ENCODE measurements at regions not wholly inside any gene's neighbourhood (a gene's known extent, or its start where the extent isn't known, plus 50 kb on each side); places are given as distances from the start of the nearest gene placed in this dataset.
"Not testable (repeated sequence)": the region's sequence is repeated elsewhere in the genome, so short reads cannot be mapped to it uniquely, and the experiment has no call there.

DNA sequence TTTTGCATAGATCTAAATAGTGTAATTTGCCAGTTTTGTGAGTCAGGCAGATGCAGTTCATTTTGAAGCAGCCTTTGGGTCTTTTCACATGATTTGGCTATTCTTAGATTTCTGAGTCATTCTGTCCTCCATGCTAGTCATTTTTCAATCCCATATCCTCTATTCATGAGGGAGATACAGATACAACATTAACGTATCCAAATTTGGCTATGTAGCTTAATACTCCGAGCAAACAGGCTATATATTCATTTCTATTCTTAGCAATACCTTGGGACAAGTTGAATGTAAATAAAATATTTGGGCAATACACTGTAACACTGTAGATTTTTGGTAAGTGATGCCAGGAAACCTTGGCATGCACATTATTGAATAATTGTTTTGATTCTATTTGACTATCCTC is 270.7 kb upstream of the PDE3A start:
- no peak for DNase-seq

DNA sequence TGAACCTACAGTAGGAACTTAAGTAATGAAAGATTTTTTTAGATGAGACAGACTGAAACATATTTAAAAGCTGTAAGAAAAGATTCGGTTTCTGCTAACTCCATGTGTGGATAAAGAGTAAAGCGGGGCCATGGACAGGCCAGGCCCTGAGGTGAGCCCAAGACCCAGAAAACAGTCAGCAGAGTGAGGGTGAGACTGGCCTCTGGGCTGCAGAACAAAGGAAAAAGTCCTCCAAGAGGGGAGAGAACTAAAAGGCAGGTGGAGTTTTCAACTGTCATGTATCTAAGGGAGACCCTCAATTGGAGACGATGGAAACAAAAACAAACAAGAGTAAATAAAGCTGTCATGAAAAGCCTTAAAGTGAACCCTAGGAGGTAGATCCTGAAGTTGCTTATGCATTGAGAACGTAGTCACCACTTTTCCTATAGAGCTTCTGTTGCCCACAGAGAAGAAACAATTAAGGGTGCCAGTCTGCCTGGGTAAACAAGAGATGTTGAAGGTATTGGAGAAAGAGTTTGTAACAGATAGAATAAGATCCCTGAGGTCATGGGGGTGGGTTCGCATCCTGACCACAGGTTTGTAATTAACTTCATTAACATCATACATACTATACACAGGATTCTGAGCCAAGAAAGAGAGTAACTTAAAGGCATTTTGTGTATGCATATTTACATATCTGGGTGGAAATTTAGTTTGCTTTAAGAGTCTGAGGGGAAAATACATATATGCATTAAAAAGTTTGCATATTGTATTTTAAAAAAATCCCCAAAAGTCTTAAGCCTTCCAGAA is 268.7 kb upstream of the PDE3A start:
- no peak for DNase-seq

DNA sequence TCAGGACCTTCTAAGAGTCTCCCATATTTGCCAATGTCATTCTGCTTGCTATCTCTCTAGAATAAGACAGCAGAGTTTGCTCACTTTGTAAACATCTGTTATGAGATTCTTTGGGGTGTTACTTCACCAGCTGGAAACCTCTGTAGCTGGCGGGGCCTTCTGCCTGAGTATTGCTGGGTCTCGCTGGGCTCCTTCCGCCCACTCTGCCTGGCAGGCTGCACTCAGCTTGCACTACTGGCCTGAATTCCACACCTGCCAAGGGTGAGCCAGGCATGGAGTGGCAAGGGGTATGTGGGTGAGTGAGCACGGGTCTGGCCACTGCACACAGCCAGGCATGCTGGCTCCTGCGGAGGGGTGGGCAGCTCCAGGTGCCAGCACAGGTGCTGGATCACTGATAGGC is 267.3 kb upstream of the PDE3A start:
- DNase-seq: no peak

DNA sequence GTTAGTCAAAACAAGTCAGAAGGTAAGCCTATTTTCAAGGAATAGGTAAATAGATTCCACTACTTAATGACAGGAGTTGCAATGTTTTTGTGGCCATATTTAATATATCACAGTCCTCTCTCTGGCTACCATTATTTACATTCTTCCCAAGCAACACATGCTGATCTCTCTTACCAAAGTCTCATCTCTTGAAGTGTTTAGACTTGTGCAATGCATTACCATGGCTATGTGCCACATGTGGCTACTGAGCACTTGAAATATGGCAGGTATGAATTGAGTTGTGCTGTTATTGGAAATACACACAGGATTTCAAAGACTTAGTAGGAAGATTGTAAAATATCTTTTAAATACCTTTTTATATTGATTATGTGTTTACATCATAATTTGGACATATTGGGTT is 262.4 kb upstream of the PDE3A start:
- DNase-seq: no peak

DNA sequence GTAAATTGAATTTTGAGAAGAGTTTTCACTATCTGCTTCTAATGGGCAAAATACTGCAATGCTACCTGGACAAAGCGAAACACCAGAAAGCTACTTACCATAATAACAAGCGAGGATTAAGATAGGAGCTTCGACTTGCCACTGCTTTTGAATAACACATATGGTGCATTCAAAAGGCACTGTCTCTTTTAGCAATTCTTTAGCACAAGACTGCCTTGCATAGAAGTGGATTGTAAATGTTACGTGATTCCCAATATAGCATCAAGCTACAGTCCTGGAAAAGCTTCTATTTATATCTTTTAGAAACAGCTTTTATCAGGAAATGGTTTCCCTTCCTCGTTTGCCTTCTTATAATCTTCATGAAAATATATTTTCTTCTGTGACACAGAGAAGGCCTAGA is 258.7 kb upstream of the PDE3A start:
- DNase-seq: no peak

DNA sequence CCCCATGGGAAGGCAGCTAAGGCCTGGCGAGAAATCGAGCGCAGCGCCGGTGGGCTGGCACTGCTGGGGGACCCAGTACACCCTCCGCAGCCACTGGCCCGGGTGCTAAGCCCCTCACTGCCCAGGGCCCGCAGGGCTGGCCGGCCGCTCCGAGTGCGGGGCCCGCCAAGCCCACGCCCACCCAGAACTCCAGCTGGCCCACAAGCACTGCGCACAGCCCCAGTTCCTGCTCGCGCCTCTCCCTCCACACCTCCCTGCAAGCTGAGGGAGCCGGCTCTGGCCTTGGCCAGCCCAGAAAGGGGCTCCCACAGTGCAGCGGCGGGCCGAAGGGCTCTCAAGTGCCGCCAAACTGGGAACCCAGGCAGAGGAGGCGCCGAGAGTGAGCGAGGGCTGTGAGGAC is 253.0 kb upstream of the PDE3A start:
- not testable (repeated sequence) for DNase-seq

DNA sequence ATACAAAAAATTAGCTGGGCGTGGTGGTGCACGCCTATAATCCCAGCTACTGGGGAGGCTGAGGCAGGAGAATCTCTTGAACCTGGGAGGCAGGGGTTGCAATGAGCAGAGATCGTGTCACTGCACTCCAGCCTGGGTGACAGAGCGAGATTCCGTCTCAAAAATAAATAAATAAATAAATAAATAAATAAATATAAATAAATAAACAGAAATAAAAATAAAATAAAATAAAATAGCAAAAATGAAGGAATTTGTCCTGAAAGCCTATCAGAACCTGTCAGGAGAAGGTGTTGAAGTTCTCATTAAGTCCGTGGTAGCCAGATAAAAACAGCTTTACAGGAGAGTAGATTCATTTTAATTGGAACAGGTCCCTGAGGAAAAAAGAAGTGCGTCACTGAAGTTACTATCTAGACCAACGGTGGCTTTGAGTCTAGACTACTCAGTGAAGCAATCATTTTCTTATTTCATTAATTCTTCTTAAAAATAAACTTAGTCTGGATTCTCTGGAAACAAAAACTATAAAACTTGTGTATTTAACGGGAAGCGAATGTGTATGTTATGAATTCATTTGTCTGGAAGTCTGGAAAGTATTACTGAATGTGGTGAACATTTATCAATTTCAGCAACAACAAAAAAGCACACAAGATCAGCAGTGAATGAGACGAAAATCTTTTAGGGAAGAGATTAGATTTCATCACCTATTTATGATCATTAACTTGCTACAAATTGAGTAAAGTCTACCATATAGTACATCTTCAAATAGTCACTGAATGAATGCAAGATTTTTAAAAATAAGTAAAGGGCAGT is 248.5 kb upstream of the PDE3A start:
- DNase-seq: no peak

DNA sequence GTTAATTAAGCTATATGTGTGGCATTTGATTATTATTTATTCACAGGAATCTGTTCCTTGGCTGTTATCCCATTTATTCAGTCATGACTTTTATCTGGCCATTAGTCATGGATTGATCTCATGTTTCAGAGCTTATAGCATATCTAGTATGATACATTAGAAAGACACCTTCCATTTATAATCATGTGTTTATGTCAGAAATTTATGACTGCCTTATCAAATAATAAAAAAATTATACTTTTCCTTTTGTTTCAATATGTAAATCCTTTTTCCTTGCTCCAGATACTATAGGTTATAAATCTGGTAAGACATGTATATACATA is 248.0 kb upstream of the PDE3A start:
- DNase-seq: no peak

DNA sequence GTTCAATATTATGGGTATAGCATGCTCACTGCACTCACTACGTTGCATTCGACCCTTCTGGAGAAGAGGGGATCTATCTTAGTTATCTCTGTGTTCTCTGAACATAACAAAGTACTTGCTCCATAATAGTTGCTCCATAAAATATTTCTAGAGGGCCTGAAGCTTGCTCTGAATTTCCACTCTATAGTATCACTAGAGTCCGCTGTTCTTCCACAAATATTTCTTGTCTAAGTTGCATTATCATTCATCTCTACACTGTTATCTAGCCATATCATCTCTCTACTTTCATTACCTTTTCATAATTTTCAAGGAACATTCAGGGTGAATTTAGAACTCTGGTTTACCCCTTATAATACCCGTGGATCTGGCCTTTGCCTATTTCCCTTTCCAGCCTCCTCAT is 246.1 kb upstream of the PDE3A start:
- no peak for DNase-seq

DNA sequence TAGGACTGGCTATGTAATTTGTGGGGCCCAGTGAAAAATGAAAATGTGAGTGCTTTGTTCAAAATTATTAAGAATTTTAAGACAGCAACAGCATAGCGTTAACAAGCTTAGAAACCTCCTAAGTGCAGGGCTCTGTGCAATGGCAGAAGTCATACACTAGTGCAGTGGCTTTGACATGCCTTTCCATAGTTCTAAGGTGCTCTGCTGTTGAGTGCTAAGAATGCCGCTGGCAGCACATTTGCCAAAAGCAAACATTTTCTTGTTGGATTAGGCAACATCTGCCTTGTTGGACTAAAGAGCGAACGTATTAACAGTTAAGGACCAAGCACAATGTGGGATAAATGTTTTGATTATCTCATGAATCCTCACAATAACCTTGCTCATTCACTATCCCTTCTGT is 244.9 kb upstream of the PDE3A start:
- DNase-seq: no peak

DNA sequence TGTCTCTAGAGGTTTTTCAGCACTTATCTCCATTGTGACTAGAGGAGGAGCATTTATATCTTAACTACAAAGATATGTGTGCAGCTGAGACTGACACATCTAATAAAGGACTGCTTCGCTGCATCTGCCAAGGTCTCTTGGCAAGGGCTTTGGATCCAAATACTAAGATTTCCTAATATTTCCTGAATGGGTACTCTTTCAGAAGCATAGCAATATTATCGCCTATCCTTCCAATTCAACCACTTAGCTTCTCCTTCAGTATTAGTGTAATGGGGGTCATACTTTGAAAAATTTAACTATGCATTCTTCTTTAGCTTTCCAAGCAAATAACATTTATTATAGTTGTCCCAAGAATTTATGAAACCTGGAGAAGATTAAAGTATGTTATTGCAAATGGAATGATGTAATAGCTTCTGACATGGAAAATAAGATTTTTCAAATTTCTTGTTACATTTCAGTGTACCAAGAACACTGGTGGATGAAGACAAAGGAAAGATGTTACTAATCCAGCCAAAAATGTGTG is 243.0 kb upstream of the PDE3A start:
- DNase-seq: no peak

DNA sequence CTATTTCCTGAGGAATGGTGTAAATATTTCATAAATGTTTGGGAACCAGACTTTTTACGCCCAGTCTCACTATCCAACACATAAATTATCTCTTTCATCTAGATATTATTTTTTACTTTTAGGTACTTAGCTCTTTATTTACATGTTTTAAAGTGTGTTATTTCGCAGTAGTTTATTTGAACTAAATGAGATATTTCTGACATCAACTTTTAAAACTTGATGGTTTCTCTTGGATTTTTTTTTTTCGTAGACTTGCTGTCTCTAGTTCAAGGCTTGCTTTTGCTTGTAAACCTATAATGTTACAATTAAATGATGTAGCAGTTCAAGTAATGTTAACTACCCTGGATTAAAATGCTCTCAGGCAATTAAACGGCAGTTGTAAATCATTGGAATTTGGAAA is 241.7 kb upstream of the PDE3A start:
- DNase-seq: no peak

DNA sequence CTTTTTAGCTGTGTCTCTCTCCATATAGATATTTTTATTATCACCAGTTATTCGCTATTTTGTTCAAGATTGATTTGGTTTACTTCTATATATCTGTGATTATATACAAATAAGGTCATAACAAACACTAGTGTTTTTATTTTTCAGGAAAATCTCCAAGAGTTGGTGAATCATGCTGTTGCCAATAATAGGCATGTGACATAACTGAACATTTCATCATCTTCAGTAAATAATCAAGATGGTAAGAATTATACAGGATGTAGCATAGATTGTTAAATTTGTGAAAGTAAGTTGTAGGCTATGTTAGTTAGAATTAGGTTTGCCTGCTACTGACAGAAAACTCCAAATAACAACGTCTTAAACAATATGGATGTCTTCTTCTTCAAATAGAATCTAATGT is 240.9 kb upstream of the PDE3A start:
- DNase-seq: no peak

DNA sequence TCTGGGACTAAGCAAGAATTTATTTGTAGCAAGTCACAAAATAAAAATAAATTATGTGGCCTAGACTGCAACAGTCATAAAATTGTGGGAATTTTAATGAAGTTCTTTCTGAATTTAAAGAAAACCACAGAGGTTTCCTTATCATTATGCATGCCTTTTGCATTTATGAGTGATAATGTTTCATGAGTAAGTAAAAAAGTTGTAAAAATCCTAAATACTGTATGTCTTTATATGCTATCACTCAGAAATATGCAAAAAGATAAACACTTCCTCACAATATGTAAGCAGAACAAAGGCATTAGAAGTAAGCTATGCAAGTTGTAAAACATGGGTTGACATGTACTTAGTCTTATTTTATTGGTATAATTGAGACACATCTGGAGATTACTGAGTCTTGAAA is 239.4 kb upstream of the PDE3A start:
- no peak for DNase-seq

DNA sequence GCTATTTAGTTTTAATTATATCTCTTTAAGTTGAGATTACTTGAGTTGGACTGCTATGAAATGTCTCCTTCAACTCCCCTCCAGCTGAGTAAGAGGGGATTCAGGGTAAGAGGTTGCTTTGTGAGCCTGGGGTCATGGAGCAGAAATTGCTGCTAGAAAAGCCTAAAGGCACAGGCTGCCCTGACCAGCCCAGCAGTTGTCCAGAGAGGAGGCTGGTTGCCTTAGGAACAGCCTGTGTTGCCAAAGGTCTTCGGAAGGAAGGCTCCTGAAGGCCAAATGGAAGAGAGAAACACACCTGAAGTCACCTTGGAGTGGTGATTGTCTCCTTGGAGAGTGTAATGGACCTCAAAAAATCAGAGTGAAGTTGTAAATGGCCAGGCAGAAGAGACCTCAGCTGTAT is 235.5 kb upstream of the PDE3A start:
- DNase-seq: no peak

DNA sequence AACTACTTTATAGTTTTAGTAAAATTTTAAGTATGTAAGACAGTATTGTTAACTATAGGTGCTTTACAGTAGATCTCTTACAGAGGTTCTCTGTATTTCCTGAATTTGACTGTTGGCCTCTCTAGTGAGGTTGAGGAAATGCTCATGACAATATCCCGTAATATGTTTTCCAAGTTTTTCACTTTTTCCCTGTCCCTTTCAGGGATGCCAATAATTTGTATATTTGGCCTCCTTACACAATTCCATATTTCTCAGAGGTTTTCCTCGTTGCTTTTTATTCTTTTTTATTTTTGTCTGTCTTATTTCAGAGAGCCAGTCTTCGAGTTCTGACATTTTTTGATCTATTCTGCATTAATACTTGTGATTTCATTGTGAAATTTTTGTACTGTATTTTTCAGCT is 233.7 kb upstream of the PDE3A start:
- DNase-seq: no peak

DNA sequence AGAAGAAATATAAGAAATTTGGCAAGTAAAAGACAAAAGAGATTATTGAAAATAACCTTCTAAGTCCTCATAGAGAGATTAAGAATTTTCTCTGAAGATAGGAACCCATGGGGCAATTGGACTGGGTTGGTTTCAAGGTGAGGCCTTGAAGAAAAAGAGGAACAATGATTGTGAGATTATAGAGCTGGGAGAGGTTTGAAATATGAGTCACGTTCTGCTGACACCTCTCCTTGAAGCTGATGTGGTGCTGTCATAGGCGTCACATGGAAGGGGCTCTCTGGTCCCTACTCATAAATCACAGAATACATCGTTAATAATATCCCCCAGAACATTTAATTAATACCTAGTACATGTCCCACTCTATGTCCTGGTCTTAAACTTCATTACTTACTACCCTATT is 227.6 kb upstream of the PDE3A start:
- DNase-seq: no peak

DNA sequence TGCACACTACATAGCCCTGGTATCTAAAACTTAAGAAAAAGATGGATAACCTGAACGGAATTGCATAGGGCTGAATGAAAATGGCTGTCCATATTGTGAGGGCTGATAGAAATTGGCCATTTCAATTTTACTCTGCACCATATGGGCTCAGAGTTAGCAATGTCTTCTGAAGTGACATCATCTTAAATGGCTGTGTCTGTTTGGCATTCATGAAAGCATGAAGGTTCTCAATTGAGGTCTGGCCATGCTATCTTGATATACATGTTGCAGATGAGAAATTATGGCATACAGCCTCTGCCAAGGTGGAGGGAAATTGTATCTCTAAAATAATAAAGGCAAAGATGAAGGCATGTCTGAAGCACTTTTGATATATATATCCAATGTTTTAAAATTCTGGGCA is 226.0 kb upstream of the PDE3A start:
- DNase-seq: no peak

DNA sequence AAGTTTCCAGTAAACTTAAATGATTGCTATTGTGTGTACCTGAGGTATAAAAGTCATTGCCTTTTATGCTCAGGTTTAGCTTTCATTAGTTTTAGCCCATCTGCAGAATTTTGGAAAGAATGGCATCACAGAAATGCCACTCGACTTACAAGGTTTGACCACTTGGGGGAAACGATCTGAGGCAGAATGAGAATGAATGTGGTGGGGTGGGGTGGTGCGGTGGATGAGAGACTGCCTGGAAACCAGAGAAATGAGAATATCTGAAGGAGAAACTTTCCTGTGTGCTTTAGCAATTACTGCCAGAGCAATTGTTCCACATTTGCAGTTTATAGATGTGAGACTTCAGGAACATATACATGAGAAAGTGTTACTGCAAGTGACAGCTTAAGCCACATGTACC is 225.4 kb upstream of the PDE3A start:
- no peak for DNase-seq

DNA sequence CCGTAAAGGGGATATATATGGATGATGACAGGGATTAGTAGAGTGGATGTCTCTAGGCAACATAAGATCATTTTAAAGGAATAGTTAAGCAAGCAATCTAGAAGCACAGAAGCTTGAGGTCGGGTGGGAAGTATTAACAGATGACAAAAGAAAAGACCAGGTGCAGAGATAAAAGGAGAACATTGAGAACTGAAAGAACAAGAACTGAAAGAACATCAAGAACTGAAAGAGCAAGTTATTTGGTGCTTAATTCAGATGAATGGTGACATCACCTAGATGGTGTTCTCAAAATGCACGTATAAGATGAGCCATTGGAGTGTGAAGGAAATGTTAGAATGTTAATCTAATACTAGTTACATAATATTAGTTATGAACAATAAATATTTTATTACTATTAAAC is 224.0 kb upstream of the PDE3A start:
- no peak for DNase-seq

DNA sequence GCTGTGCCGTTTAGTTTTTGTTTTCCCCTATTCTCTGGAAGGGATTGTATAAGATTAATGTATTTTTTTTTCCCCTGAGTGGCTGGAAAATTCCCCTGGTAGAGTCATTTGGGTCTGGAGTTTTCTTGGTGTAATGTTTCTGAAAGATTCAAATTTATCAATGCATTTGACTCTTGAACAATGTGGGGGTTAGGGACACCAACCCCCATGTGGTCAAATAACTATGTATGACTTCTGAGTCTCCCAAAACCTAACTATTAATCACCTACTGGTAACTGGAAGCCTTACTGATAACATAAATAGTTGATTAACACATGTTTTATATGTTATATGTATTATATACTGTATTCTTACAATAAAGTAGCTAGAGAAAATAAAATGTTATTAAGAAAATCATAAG is 220.1 kb upstream of the PDE3A start:
- DNase-seq: no peak

DNA sequence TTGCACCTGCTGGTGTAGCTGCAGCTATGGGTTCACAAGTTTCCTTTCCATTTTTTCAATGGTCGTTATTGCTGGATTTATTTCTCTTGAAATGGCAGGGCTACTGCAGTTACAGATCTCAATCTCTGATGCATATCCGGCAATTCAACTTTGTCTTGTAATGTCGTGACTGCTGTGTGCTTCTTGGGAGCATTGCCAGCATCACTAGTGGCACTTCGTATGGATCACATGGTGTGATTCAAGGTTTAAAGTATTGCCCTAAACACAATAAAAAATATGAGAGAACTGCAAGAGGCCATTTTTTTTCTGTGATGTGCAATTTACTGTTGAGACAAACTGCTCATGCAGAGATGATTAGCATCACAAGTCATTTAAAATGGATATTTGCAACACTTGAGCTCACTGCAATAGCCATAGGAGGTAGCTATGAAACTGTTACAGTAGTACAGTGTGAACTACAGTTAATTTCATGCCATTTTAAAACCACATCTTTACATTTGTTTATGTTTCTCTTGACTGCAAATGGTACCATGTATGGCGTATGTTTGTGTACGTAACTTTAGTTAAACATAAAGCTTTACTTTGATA is 217.4 kb upstream of the PDE3A start:
- DNase-seq: no peak

DNA sequence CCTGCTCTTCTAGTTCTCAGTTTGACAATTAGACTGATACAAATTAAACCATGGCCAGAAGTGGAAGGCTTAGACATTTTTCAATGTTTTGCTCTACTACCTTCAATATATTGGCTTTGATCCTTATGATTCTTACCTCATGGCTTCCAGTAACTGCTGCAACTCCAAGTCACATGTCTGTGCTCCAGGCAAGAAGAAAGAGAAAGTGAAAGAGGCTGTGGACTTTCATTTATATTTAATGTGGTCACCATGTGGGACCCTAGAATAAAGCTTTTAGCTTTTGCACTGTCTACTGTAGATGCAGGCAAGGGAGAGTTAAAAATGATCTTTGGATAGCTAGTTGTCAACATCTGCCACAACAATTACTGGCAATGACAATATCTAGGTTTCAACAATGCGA is 214.3 kb upstream of the PDE3A start:
- DNase-seq: no peak

DNA sequence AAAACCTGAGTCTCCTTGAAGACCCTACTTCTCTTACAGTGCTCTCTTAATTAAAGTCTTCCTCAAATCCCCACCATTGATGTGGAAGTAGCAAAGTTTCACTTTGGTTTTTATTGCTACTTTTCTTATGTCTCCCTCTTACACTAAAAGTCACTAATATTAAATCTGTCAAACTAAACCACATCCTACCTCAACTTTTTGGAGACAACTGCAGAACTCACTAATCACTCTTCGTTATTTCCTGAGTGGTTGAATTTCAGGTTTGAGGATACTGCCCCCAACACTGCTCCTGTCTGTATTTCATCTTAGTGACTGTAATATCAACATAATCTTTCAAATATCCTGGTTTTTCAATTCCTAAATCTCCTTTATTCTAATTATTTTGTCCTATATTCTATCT is 213.0 kb upstream of the PDE3A start:
- DNase-seq: no peak

All from activated naive CD4-positive, alpha-beta T cell treated with Interleukin-2 at 50 U/mL for 16 hours (primary cell).